HT-29 (cell line): ENCODE measurements at regions not wholly inside any gene's neighbourhood (a gene's known extent, or its start where the extent isn't known, plus 50 kb on each side); places are given as distances from the start of the nearest gene placed in this dataset.
"Not testable (repeated sequence)": the region's sequence is repeated elsewhere in the genome, so short reads cannot be mapped to it uniquely, and the experiment has no call there.

Source experiments
- DNase-seq: peaks from one replicate; pipeline ENCODE4 v3.0.0-alpha.2; 2015; ENCODE audit warnings: low spot score

DNA sequence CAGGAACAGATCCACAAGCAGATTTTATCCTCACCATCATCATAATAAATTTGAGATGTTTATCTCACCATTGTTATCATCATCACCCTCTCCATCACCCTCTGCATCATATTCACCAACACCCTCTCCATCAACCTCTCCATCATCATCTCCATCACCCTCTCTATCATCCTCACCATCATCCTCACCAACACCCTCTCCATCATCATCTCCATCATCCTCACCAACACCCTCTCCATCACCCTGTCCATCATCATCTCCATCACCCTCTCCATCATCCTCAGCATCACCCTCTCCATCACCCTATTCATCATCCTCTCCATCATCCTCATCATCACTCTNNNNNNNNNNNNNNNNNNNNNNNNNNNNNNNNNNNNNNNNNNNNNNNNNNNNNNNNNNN, 567.0 kb upstream of the SGCD start:
- no peak for DNase-seq

DNA sequence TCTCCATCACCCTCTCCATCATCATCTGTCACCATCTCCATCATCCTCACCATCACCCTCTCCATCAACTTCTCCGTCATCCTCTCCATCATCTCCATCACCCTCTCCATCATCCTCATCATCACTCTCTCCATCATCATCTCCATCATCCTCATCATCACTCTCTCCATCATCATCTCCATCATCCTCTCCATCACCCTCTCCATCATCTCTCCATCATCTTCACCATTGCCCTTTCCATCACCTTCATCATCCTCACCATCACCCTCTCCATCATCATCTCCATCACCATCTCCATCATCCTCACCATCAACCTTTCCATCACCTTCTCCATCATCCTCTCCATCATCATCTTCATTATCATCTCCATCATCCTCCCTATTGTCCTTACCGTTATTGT, 565.5 kb upstream of the SGCD start:
- DNase-seq, result no peak

DNA sequence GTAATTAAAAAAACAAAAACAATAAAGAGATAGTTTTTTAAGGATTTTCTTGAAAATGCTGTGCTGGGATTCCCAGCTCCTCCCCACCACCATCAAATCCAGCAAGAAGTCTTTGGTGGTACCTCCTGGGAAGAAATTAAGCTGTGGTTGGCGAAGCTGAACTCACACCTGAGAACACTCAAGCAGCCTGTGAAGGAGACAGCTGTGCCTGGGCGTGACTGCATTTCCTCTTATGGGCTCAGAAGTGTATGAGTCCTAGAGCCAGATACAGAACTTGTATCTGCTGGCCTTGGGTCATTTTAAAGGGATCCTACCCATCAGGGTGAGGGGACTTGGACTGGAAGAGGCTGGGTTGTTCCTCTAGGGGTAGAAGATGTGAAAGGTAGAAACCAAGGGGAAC, 561.2 kb upstream of the SGCD start:
- no peak for DNase-seq

DNA sequence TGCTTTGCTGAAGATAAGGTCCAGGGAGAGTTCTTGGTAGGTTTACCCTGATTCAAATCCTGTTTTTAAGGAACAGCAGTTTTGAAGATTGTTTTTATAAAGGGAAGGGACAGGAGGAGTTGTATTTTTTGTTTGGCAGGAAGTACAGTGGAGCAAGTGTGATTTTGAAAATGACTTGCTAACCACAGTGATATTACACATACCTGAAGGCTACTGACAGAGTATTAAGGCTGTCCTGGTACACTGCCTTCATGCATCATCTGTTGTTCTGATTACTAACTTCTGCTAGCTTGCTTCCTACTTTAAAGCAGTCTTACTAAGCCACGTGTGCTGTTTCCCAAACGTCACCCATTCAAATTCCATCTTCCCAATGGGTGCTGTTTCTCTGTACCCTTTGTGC, 559.5 kb upstream of the SGCD start:
- no peak for DNase-seq

DNA sequence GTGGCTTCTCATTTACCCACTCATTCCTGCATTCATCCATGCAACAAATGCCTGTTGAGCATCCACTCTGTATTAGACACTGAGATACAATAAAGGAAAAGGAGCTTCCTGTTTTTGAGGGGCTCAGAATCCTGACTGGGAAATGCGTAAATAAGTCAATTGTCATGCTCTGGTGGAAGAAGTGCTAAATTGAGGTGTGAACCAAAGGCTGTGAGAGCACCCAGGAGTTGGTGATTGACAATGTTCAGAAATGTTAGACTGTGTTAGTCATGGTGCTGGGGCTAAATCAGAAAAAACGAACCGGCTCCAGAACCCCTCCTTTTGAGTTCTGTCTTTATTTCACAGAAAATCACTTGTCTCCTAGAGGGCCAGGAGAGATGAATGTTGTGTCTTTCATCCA, 558.6 kb upstream of the SGCD start:
- DNase-seq, result no peak

DNA sequence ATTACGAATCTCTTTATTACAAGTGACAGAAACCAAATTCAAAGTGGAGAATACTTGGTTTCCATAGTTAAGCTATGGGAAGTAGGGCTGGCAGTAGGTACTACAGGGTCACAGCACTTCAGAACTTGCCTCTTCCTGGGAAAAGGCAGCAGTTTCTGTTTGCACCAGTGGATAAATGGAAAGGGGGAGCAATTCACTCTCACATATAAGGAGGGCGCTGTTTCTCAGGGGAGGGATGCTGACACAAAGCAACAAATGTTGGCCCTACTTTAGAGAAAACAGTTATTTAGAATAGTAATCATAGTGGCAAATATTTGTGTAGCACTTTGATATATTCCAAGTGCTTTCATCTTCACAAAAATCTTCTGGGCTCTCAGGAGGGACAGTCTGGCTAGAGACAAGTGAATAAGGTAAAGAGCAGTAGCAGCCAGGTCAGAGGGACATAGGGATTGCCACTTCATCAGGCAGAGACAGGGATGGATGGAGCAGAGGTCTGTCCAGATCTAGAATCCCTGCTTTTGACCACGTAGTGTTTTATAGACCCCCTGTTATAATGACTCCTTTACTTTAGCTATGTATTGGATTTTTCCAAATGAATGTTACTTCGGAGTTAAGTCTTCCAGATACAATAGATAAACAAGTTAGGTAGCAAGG, 554.8 kb upstream of the SGCD start:
- no peak for DNase-seq

DNA sequence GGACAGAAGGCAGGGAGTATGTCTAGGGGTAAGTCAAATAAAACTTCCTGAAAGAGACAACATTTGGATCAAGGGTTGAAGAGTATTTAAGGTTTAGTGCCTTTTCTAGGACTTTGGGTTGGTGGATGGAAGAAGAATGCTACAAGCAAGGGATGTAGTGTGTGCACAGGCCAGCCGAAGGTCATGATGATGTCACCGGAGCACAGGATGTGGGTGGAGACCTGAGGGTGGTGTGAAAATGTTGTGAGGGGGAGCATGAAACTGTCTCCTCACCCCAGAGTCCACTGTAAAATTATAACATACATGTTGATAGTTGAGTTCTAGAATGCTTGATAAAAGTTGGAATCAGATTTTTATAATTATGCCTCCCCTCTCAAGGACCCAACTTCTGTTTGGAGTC, 553.3 kb upstream of the SGCD start:
- no peak for DNase-seq

DNA sequence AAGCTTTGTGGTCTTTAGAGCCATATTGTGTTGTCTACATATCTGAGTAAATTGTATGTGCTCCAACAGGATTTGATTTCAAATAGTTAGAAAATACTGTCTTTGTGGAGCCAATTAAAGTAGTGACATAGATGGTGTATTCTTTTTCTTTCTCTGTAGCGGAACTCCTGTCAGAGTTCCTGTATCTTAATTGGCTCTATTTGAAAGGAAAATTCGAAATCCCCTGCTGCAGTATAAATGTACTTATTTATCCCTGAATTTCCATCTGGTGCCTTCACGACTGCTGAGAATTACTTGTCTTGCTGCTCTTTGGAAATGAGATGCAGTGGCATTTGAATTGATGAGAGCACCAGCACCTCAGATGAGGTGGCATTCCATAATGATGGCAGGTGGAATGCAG, 546.7 kb upstream of the SGCD start:
- DNase-seq, result no peak

DNA sequence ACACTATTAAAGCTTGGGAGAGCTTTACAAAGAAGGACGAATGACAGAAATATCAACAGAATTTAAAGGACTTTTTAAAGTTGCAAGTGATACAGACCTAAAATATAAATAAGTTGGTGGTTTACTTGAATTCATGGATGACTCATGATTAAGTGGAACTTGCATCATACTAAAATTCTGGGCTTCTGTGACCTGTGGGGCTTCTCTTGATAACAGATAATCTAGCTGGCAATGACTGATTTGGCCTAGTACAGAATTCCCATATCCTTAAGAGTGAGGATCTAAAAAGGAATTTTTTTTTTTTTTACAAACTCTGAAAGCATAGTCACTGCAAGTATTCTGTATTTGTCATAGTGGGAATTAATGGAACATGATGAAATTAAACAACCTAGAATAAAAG, 543.7 kb upstream of the SGCD start:
- no peak for DNase-seq

DNA sequence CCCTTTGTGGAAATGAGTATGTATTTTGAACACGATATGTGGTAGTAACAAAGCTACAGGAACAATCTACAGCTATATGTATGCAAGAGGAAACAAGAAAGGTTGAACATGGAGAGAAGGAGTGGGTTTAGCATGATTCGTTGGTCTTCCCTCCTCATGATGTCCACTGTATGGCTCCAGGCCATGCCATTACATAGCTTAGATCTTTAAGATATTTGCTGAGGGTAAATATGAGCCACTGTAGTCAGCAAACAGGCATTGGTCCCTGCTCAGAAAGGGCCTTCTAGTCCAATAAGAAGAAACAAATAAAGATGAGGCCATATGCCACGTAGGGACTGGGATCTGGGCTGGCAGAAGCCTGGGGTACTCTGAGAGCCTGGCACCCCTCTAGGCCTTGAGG, 543.2 kb upstream of the SGCD start:
- DNase-seq, result no peak

DNA sequence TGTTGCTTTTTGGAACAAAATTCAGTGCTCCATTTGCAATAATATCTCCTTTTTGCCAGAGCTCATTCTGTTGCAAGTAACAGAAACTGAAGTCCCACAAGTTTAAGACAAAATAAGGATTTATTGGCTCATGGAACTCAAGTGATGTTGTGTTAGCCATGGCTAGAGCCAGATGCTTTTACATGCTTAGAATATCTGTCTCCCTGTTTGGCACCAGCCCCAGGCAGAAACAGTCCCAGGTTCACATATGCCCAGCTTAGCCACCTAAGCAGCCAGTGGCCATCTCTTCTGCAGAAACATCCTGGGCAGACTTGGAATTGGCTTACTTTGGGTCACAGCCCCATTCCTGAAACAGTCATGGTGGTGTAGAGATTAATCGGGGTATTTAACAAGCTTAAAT, 540.9 kb upstream of the SGCD start:
- DNase-seq, result no peak

DNA sequence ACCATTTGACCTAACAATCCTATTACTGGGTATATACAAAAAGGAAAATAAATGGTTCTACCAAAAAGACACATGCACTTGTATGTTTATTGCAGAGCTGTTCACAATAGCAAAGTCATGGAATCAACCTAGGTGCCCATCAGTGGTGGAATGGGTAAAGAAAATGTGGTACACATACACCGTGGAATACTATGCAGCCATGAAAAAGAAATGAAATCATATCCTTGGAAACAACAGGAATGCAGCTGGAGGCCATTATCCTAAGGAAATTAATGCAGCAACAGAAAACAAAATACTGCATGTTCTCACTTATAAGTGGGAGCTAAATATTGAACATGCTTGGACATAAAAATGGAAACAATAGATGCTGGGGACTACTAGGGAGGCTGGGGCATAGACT, 534.1 kb upstream of the SGCD start:
- DNase-seq, result no peak

DNA sequence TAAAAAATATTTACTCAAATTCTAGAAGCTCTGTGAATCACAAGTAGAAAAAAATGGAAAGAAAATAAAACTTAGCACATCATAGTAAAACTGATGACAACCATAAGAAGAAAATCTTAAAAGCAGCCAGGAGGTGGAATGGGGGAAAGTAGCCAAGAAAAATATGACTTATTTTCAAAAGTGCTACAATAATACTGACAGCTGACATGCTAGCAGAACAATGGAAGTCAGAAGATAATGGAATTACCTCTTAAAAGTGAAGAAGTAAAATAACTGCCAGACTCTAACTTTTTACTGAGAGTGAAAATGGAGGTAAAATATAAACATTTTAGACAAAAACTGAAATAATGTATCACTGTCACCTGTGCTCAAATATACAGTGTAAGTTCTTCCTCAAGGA, 532.2 kb upstream of the SGCD start:
- no peak for DNase-seq

DNA sequence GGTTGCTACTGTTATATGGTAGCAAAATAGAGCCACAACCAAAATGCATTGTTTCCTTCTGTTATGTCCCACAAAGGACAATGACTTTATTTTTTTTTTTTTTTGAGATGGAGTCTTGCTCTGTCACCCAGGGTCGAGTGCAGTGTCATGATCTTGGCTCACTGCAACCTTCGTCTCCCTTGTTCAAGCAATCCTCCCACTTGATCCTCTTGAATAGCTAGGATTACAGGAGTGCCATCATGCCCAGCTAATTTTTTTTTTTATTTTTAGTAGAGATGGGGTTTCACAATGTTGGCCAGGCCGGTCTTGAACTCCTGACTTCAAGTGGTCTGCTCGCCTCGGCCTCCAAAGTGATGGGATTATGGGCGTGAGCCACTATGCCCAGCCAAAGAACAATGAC, 527.7 kb upstream of the SGCD start:
- DNase-seq, result no peak

DNA sequence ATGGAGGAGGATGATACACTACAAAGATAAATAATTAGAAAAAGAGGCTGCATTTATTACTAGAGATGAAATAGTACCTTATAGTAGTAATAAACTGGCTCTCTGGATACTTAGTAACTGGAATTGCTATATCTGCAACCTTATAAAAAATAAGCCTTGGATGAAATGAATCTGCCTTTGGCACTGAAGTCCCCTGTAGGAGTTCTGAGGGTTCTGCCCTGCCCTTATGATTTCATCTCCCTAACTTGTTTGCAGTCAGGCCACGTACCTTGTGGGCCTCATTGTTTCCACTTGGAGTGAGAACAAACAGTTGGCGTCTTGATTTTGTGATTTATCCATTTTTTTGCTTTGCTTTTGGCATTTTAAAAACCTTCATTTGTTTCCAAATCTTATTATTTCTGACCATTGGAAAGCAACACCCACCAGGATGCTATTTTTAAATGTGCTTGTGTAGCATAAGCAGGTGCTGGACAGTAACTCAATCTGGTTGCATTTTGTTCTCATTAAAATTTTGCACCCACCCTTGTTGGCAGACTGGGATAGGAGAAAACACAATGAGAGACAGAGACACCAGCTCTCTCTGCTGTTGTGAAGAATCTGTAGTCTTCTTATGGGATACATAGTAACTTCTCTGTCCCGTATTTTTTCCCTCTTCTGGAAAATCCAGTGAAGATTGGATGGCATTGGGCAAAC, 518.9 kb upstream of the SGCD start:
- DNase-seq, result no peak

DNA sequence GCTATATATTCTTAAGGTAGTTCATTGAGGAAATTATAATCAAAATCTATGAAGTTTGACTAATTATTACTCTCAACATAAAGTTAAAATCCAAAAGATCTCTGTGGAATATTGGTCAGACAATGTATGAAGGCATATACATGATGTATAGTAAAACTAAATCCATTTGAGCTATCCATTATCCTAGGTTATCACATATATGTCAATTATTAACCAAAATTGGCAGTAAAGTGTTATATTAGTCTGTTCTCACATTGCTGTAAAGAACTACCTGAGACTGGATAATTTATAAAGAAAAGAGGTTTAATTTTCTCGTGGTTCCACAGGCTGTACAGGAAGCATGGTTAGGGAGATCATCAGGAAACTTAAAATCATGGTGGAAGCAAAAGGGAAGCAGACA, 511.7 kb upstream of the SGCD start:
- no peak for DNase-seq

DNA sequence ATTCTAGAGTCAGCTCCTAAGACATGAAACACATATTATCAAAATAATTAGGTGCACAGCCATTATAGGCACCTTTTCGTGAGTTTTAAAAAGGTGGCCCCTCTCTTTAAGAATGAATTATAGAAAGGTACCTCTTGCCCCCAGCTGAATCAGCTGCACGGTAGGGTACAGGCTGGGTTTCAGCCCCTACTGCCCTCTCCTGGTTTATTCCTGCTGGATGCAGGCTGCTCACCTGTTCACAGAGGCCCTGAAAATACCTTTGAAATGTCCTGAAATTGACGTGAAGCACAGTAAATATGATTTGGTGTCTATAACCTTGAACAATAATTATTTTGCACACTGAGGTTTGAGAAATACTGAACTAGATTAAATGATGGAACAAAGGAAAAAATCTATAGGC, 504.8 kb upstream of the SGCD start:
- peak; percentile 8 for DNase-seq

DNA sequence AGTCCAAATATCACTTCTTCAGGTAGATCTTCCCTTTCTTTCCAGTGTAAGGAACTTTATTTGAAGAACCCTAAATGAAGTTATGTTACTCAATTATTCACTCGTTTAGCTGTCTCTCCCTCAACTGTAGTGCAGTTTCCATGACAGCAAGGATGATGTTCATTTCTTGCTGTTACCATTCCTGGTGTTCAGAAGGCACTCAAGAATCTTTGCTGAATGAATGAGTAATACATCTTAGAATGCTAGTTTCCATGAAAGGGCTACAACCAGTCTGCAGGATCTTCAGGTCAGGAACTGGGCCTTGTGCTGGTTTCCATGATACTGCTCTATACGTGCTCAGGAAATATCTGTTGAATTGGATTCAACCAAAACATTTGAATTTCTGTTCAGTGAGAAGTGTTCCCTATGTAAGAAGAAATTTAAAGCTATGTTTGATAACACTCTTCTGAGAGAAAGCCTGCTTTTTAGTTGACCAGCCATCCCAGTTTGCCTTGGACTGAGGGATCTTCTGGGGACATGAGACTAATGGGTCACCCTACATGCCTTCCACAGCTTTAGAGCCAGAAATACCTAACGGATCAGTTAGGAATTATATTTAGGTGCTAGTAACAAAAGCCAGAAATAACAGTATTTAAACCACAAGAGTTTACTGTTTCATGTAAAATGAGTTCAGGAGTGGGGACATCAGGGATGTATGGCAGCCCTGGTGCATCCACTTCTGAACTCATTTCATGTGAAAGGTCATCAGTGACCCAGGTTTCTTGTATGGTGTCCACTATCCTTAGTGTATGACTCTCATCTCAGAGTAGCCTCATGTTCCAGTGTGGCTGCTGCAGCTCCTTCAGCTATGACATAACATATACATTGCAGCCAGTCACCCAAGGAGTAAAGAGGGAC, 500.1 kb upstream of the SGCD start:
- DNase-seq, result no peak

DNA sequence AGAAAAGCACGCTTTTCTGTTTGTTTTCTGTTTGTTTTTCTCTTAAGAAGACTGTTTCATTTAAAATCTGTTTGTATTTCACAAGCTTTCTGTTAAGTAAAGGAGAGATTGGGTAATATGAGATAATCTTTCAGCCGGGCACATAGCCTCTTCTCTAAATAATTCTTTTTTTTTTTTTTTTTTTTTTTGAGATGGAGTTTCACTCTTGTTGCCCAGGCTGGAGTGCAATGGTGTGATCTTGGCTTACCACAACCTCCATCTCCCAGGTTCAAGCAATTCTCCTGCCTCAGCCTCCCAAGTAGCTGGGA, 499.5 kb upstream of the SGCD start:
- not testable (repeated sequence) for DNase-seq

DNA sequence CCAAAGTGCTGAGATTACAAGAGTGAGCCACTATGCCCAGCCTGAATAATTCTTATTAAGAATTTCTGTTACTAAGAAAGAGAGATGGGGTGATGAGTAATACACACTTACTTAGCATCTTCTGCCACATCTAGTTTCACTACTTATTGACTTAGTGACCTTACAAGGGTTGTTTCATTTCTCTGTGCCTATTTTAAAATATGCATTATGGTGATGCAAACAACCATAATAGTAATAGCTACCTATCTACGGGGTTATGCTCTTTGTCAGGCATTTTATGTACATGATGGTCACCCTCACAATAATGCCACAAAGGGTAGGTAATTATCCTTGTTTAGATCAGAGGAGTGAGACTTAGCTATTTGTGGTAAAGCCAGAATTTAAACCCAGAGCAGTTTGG, 499.0 kb upstream of the SGCD start:
- DNase-seq, result no peak

DNA sequence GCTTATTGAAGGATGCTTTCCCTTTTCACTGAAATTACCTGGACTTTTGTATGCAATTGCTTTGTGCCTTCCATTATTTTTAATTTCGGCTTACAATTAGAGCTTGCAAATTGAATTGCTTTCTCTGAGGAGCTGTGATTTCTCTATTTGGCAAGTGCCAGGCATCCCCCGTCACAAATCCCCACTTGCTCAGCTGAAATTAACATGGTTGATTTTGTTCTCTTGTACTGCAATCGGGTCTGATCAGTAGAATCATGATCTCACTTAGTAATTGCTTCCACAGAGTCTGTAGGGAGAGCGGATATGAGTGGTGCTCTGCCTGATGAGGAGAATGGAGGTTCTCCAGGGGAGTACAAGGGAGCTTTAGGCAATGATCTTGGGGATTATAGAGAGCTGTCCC, 495.5 kb upstream of the SGCD start:
- no peak for DNase-seq

DNA sequence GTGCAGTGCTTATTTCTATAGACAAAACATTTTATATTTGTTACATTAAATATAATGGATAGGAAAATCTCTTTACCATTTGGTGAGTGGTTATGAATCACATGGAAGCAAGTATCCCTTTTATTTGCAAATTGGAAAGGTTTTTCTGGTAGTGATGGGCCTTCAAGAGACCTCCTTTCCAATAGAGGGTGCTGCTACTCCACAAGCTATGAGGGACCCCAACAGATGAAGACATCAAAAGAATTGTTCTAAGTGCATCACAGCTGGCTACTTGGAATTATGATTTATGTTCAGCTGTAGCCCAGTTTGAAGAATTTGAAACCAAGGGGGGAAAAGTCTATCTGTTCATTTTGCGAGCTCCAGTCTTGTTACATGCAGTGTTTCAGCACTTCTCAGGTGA, 493.7 kb upstream of the SGCD start:
- DNase-seq, result no peak
